ENCODE measurements at regions not wholly inside any gene's neighbourhood (a gene's known extent, or its start where the extent isn't known, plus 50 kb on each side); places are given as distances from the start of the nearest gene placed in this dataset.
"Not testable (repeated sequence)": the region's sequence is repeated elsewhere in the genome, so short reads cannot be mapped to it uniquely, and the experiment has no call there.

DNA sequence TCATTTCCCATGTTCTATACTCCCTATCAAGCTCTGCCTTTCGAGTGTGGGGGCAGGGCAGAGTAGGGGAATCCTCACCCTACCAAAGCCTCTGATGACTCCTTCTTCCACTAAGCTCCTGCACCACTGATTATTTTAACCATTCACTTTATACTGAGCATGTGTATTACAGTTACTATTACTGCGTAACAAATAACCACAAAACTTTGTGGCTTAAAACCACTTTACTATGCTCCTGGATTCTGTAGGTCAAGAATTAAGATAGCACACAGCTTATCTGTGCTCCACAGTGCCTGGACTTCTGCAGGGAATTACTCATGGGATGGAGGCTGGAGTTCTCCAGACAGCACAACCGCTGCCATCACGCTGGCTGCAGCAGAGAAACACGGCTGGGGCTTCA is 117.4 kb upstream of the DNAJC10 start:
- TF ChIP-seq ZNF384 (IDR thresholded peaks at IDR 0.05) (no peak), L3MBTL2 (conservative IDR thresholded peaks at IDR 0.05) (no peak), ARNT (IDR thresholded peaks at IDR 0.05) (no peak), FOXM1 (IDR thresholded peaks at IDR 0.05; ENCODE audit: borderline replicate concordance) (no peak), BHLHE40 (IDR thresholded peaks at IDR 0.05; ENCODE audit: borderline replicate concordance) (no peak)
- ChIA-PET POLR2A (no interaction called here), CTCF (no interaction called here)
- DNase-seq (ENCODE audit: extremely low spot score) = no peak

DNA sequence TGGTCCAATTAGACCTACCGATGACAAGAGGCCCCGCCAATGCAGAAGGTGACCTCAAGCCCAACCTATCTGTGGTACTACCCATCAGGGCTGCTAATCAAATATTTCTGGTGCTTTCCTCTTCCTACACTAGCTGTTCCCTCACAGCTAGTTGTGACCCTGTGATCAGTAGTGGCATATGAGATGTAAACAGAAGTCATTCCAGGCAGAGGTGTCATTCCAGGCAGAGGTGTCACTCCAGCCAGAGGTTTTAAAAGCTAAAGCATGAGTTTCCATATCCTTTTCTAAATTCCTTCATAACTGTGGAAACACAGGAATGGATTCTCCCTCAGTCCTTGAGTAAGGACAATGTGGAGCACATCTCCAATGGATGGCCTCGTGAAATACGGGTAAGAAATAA is 110.9 kb upstream of the DNAJC10 start:
- ChIA-PET CTCF (no interaction called here), POLR2A (no interaction called here)
- DNase-seq (ENCODE audit: extremely low spot score) = no peak
- TF ChIP-seq, protein P1, sequence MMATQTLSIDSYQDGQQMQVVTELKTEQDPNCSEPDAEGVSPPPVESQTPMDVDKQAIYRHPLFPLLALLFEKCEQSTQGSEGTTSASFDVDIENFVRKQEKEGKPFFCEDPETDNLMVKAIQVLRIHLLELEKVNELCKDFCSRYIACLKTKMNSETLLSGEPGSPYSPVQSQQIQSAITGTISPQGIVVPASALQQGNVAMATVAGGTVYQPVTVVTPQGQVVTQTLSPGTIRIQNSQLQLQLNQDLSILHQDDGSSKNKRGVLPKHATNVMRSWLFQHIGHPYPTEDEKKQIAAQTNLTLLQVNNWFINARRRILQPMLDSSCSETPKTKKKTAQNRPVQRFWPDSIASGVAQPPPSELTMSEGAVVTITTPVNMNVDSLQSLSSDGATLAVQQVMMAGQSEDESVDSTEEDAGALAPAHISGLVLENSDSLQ (IDR thresholded peaks at IDR 0.05) = no peak
- no peak for TF ChIP-seq ZNF384 (IDR thresholded peaks at IDR 0.05)
- no peak for TF ChIP-seq NFRKB (IDR thresholded peaks at IDR 0.05)
- TF ChIP-seq SP1 (IDR thresholded peaks at IDR 0.05) = no peak

DNA sequence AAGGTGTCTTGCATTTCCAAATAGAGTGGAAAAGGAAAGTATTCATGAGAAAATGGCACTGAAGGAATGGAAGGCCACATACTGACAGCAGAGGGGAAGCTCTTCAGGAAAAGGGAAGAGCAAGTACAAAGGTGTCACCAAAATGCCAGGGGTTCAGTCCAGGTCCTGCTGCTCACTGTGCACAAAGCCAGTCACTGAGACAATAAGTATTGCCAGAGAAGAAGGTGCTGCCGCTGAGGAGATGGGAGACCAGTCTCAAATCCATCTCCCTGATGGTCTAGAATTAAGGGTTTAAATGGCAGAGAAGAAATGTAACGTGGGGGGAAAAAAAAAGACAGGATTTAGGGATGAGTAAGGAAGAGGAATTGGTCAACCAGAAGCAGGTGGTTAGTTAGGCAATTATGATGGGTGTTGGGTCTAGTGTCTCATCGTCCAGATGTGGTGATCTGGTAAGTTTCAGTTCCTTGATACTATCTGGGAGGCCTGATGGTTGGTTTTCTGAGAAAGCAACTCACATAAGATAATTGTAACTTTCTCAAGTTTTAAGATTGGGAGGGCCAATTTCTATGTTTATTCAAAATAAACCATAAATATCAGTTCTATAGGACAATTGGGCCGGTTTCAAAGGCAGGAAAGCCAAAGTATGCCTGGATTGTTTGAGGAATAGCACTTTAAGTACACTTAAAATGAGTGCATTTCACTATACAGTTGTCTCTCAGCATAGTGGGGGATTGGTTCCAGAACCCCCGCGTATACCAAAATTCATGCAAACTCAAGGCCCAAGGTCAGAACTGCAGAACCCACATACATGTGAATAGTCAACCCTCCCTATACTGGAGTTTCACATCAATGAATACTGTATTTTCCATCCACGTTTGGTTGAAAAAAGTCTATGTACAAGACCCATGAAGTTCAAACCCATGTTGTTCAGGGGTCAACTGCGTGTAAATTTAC is 109.1 kb upstream of the DNAJC10 start:
- POLR2A ChIA-PET = no interaction called here
- TF ChIP-seq ELF4 (IDR thresholded peaks at IDR 0.05) = no peak
- no peak for TF ChIP-seq CTBP1 (IDR thresholded peaks at IDR 0.05; ENCODE audit: borderline replicate concordance)
- TF ChIP-seq ARNT (IDR thresholded peaks at IDR 0.05) = no peak
- TF ChIP-seq, protein P1 (IDR thresholded peaks at IDR 0.05) = no peak
- TF ChIP-seq TARDBP (IDR thresholded peaks at IDR 0.05) = no peak
- TF ChIP-seq NFRKB (IDR thresholded peaks at IDR 0.05) = no peak
- TF ChIP-seq HDGF (IDR thresholded peaks at IDR 0.05; ENCODE audit: borderline replicate concordance) = no peak
- no peak for TF ChIP-seq ZNF384 (IDR thresholded peaks at IDR 0.05)
- no peak for TF ChIP-seq SP1 (IDR thresholded peaks at IDR 0.05)
- no peak for TF ChIP-seq BHLHE40 (IDR thresholded peaks at IDR 0.05; ENCODE audit: borderline replicate concordance)
- DNase-seq (ENCODE audit: extremely low spot score) = no peak
- CTCF ChIA-PET = no interaction called here

DNA sequence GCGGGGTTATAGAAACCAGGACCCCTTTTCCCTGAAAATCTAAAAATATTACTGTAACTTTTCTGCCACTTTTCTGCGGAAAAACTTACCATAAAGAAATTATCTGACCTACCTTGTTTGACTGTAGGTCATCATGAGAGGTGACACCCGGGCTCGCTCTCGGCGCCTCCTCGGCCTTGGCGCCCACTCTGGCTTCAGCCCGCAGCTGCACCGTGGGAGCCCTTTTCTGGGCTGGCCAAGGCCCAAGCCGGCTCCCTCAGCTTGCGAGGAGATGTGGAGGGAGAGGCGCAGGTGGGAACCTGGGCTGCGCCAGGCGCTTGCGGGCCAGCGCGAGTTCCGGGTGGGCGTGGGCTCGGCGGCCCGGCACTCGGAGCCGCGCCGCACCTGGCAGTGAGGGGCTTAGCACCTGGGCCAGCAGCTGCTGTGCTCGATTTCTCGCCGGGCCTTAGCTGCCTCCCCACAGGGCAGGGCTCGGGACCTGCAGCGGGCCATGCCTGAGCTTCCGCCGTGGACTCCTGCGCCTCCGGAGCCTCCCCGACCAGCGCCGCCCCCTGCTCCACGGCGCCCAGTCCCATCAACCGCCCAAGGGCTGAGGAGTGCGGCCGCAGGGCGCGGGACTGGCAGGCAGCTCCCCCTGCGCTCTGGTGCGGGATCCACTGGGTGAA is 107.7 kb upstream of the DNAJC10 start:
- ChIA-PET CTCF (no interaction called here), POLR2A (no interaction called here)
- DNase-seq (ENCODE audit: extremely low spot score) = no peak
- TF ChIP-seq SUZ12 (IDR thresholded peaks at IDR 0.05) = no peak
- no peak for TF ChIP-seq NFRKB (IDR thresholded peaks at IDR 0.05)
- no peak for TF ChIP-seq FOXA1 (IDR thresholded peaks at IDR 0.05)

DNA sequence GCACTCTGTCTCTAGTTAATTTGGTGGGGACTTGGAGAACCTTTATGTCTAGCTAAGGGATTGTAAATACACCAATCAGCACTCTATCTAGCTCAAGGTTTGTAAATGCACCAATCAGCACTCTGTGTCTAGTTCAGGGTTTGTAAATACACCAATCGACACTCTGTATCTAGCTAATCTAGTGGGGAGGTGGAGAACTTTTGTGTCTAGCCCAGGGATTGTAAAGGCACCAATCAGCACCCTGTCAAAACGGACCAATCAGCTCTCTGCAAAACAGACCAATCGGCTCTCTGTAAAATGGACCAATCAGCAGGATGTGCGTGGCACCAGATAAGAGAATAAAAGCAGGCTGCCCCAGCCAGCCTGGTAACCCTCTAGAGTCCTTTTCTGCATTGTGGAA is 107.1 kb upstream of the DNAJC10 start:
- POLR2A ChIA-PET; DNase-seq (ENCODE audit: extremely low spot score); CTCF ChIA-PET: not testable (repeated sequence)

DNA sequence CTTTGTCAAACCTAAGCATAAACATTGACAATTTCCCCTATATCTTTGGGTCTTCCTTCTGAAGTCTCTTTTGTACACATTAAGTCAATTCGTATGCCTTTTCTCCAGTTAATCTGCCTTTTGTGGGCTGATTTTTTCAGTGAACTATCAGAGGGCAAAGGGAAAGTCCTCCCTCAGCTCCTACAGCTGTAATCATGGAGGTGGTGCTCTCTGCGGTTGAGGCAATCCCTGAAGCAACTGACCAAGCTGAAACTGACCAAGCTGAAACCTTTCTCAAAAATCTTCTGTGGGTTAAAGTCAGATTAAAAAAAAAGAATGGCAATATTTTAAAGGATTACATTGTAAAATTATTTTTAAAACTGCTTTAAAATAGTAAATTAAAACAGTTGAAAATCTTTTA is 105.8 kb upstream of the DNAJC10 start:
- CTCF ChIA-PET = interaction anchor here (0.5 kb wide), 1 partner anchor 39 kb away, joined by 3 read pairs; no protein-coding TSS in a partner anchor
- DNase-seq (ENCODE audit: extremely low spot score) = no peak
- TF ChIP-seq L3MBTL2 (conservative IDR thresholded peaks at IDR 0.05) (no peak), SP1 (IDR thresholded peaks at IDR 0.05) (no peak), HDGF (IDR thresholded peaks at IDR 0.05; ENCODE audit: borderline replicate concordance) (no peak), CTBP1 (IDR thresholded peaks at IDR 0.05; ENCODE audit: borderline replicate concordance) (no peak), TARDBP (IDR thresholded peaks at IDR 0.05) (no peak), NFRKB (IDR thresholded peaks at IDR 0.05) (no peak)
- POLR2A ChIA-PET = no interaction called here

DNA sequence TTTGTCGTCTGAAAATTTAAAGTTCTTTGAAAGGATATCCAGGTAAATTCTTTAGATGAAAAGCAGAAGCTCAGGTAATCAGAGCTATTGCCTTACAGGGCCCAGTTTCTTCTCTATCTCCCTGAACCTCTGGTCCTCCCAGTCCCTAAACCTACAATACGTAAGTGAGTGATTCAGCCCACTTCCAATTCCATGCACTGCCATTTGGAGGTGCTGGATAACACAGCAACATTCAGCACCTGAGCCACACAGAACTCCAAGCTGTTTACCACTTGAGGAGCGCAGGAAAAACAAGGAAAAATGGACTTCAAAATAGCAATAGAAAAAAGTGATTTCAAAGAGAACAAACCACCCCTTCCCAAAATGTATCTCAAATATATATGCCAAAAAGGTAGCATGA is 105.0 kb upstream of the DNAJC10 start:
- CTCF ChIA-PET = no interaction called here

DNA sequence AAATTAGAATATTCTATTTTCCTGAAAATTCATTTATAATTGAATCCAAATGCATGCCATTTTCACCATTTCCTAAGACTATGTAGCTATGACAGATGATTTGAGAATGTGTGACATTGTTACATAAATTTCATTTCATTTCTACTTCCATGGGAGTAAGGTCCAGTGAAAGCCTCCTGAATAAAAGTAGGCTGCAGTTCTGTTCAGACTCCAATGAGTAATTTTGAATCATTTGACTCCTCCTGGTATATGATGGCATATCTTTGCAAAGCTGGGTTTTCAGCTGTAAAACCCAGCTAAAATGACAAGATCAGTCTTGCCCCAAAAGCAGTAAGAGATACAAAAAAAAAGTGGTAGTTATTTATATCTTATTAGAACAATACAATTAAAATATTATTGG is 101.0 kb upstream of the DNAJC10 start:
- no peak for DNase-seq (ENCODE audit: extremely low spot score)
- POLR2A ChIA-PET = no interaction called here
- CTCF ChIA-PET = no interaction called here
- TF ChIP-seq ELF4 (IDR thresholded peaks at IDR 0.05) (no peak), SUZ12 (IDR thresholded peaks at IDR 0.05) (no peak), BHLHE40 (IDR thresholded peaks at IDR 0.05; ENCODE audit: borderline replicate concordance) (no peak), HDGF (IDR thresholded peaks at IDR 0.05; ENCODE audit: borderline replicate concordance) (no peak), FOXK2 (IDR thresholded peaks at IDR 0.05) (no peak), FOXA1 (IDR thresholded peaks at IDR 0.05) (no peak), FOXM1 (IDR thresholded peaks at IDR 0.05; ENCODE audit: borderline replicate concordance) (no peak), ARNT (IDR thresholded peaks at IDR 0.05) (no peak), LEF1 (IDR thresholded peaks at IDR 0.05; ENCODE audit: borderline replicate concordance) (no peak), CTBP1 (IDR thresholded peaks at IDR 0.05; ENCODE audit: borderline replicate concordance) (no peak)

More for the DNA sequence above, 105.0 kb upstream of the DNAJC10 start:
- TF ChIP-seq HDGF (IDR thresholded peaks at IDR 0.05; ENCODE audit: borderline replicate concordance) (no peak), LEF1 (IDR thresholded peaks at IDR 0.05; ENCODE audit: borderline replicate concordance) (no peak), FOXA1 (IDR thresholded peaks at IDR 0.05) (no peak), CTBP1 (IDR thresholded peaks at IDR 0.05; ENCODE audit: borderline replicate concordance) (no peak), FOXK2 (IDR thresholded peaks at IDR 0.05) (no peak), L3MBTL2 (conservative IDR thresholded peaks at IDR 0.05) (no peak), FOXM1 (IDR thresholded peaks at IDR 0.05; ENCODE audit: borderline replicate concordance) (no peak)
- POLR2A ChIA-PET = no interaction called here
- DNase-seq (ENCODE audit: extremely low spot score) = no peak

All from HEK293T (cell line).